ENCODE measurements at regions not wholly inside any gene's neighbourhood (a gene's known extent, or its start where the extent isn't known, plus 50 kb on each side); places are given as distances from the start of the nearest gene placed in this dataset.

DNA sequence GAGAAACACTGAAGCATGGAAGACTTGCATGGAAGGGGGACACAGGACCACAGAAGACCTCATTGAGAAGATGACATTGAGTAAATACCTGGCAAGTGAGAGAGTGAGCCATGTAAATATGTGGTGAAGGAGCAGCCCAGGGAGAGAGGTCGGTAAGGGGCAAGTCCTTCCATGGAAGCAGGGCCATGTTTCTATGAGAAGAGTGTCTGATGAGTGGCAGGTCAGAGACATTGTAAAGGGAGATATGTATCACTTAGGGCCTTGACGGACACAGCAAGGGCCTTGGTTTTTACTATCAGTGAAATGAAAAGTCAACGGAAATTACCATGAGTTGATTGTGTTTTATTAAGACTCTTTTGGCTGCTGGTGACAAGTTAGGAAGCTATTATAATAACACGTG lies 336.4 kb downstream of the PLK2 start:
- no peak for DNase-seq (ENCODE audit: low spot score)
- Histone ChIP-seq H3K4me1 (ENCODE audit: insufficient read depth) (peaks cover 11% of the 10 kb centered on the region), H3K4me3 (no peak overlapping the region), H3K27me3 (no peaks in the 10 kb centered on the region), H3K9me2 (replicated peaks; ENCODE audit: insufficient read depth) (no peaks in the 10 kb centered on the region), H3K79me2 (no peaks in the 10 kb centered on the region), H4K20me1 (ENCODE audit: insufficient read depth, poor library complexity, severe bottlenecking) (no peaks in the 10 kb centered on the region), H3K27ac (no peak overlapping the region), H3K9me3 (ENCODE audit: low read depth) (no peaks in the 10 kb centered on the region), H3K4me2 (no peak overlapping the region), H2AFZ (no peak overlapping the region), H3K36me3 (replicated peaks; ENCODE audit: insufficient read depth, low read depth) (no peaks in the 10 kb centered on the region)
- TF ChIP-seq CTCF (IDR thresholded peaks at IDR 0.05; ENCODE audit: poor library complexity) (no peak), EZH2 (IDR thresholded peaks at IDR 0.05; ENCODE audit: borderline replicate concordance) (no peak), EZH2phosphoT487 (IDR thresholded peaks at IDR 0.05; ENCODE audit: low read depth, severe bottlenecking, unreplicated experiment) (no peak)
- 85% methylated on average over 4 of the region's 4 CpGs for WGBS (ENCODE audit: low lambda C conversion rate, missing lambda C conversion rate)

DNA sequence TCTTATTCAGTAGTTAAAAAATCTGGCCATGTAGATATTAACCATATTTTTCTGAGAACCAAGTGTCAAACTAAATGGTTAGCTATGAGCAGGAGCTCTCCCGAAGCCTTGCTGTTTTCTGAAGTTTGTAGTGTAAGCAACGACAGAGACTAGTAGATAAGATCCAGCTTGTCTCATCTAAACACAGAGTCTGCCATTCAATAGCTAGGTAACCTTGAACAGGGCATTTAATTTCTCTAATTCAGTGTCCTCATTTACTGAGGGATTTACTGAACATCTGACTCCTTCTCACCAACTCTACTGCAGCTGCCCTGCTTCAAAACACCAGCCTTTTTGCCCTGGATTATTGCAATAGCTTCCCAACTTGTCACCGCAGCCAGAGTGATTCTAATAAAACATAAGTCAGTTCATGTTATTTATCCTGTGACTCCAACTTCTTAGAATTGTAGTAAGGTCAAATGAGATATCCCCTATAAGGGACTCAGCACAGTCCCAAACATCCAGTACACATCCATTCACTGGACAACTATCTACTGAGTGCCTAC lies 337.0 kb downstream of the PLK2 start:
- Histone ChIP-seq H3K4me2 (no peak overlapping the region), H4K20me1 (ENCODE audit: insufficient read depth, poor library complexity, severe bottlenecking) (no peaks in the 10 kb centered on the region), H3K36me3 (replicated peaks; ENCODE audit: insufficient read depth, low read depth) (no peaks in the 10 kb centered on the region), H2AFZ (peak overlapping the region; percentile 23), H3K9me2 (replicated peaks; ENCODE audit: insufficient read depth) (no peaks in the 10 kb centered on the region), H3K27ac (no peak overlapping the region), H3K27me3 (no peaks in the 10 kb centered on the region), H3K79me2 (no peaks in the 10 kb centered on the region), H3K9me3 (ENCODE audit: low read depth) (no peaks in the 10 kb centered on the region), H3K4me3 (no peak overlapping the region), H3K4me1 (ENCODE audit: insufficient read depth) (peaks cover 7% of the 10 kb centered on the region)
- DNase-seq (ENCODE audit: low spot score), result no peak
- WGBS (ENCODE audit: low lambda C conversion rate, missing lambda C conversion rate), result 44% methylated on average over 3 of the region's 3 CpGs
- TF ChIP-seq EZH2 (IDR thresholded peaks at IDR 0.05; ENCODE audit: borderline replicate concordance) (no peak), CTCF (IDR thresholded peaks at IDR 0.05; ENCODE audit: poor library complexity) (no peak), EZH2phosphoT487 (IDR thresholded peaks at IDR 0.05; ENCODE audit: low read depth, severe bottlenecking, unreplicated experiment) (no peak)

- no peak for DNase-seq (ENCODE audit: low spot score)
- TF ChIP-seq EZH2phosphoT487 (IDR thresholded peaks at IDR 0.05; ENCODE audit: low read depth, severe bottlenecking, unreplicated experiment) (no peak), CTCF (IDR thresholded peaks at IDR 0.05; ENCODE audit: poor library complexity) (no peak), EZH2 (IDR thresholded peaks at IDR 0.05; ENCODE audit: borderline replicate concordance) (no peak)
- H3K27me3 ChIP-seq, result no peaks in the 10 kb centered on the region
These were observed 337.7 kb downstream of the PLK2 start for GRCh38 chr5:58122157-58122556.

DNA sequence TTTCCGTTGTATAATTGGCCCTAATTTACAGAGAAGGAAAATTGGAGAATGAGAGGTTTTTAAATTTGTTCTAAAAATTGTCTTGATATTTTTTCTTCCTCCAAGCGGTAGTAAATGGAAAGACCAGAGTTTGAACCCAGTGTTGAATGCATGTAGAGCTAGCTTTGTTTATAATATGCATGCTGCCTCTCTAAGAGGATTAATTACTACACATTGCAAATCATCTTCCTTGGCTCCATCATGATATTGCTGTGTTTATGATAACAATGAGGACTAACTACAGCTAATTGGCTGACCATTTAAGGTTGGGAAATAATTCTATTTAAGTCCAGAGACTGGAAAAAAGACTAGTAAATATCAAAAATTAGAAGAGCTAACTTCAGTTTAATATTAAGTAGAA lies 338.5 kb downstream of the PLK2 start:
- Histone ChIP-seq H3K36me3 (replicated peaks; ENCODE audit: insufficient read depth, low read depth) (no peaks in the 10 kb centered on the region), H2AFZ (no peak overlapping the region), H3K4me3 (no peak overlapping the region), H3K4me1 (ENCODE audit: insufficient read depth) (peaks cover 5% of the 10 kb centered on the region), H3K27ac (no peak overlapping the region), H3K79me2 (no peaks in the 10 kb centered on the region), H3K4me2 (no peak overlapping the region), H3K27me3 (no peaks in the 10 kb centered on the region), H3K9me3 (ENCODE audit: low read depth) (no peaks in the 10 kb centered on the region), H4K20me1 (ENCODE audit: insufficient read depth, poor library complexity, severe bottlenecking) (no peaks in the 10 kb centered on the region), H3K9me2 (replicated peaks; ENCODE audit: insufficient read depth) (no peaks in the 10 kb centered on the region)
- 92% methylated on average over 2 of the region's 2 CpGs for WGBS (ENCODE audit: low lambda C conversion rate, missing lambda C conversion rate)
- TF ChIP-seq CTCF (IDR thresholded peaks at IDR 0.05; ENCODE audit: poor library complexity) (no peak), EZH2phosphoT487 (IDR thresholded peaks at IDR 0.05; ENCODE audit: low read depth, severe bottlenecking, unreplicated experiment) (no peak)
- no peak for DNase-seq (ENCODE audit: low spot score)

More at GRCh38 chr5:58122157-58122556, 337.7 kb downstream of the PLK2 start:
- Histone ChIP-seq H4K20me1 (ENCODE audit: insufficient read depth, poor library complexity, severe bottlenecking) (no peaks in the 10 kb centered on the region), H2AFZ (no peak overlapping the region), H3K4me3 (no peak overlapping the region), H3K4me2 (no peak overlapping the region), H3K9me3 (ENCODE audit: low read depth) (no peaks in the 10 kb centered on the region), H3K27ac (no peak overlapping the region), H3K9me2 (replicated peaks; ENCODE audit: insufficient read depth) (no peaks in the 10 kb centered on the region), H3K79me2 (no peaks in the 10 kb centered on the region), H3K36me3 (replicated peaks; ENCODE audit: insufficient read depth, low read depth) (no peaks in the 10 kb centered on the region), H3K4me1 (ENCODE audit: insufficient read depth) (peaks cover 3% of the 10 kb centered on the region)
- 78% methylated on average over 2 of the region's 2 CpGs for WGBS (ENCODE audit: low lambda C conversion rate, missing lambda C conversion rate)

Data from hepatocyte (in vitro differentiated cells).